Fibroblast of pulmonary artery (primary cell): ENCODE measurements at regions not wholly inside any gene's neighbourhood (a gene's known extent, or its start where the extent isn't known, plus 50 kb on each side); places are given as distances from the start of the nearest gene placed in this dataset.
"Not testable (repeated sequence)": the region's sequence is repeated elsewhere in the genome, so short reads cannot be mapped to it uniquely, and the experiment has no call there.

ENCODE experiments used
- DNase-seq: peaks from one replicate; pipeline ENCODE4 v3.0.0-alpha.2; 2010; ENCODE audit warnings: low read depth
- H3K4me3 ChIP-seq: replicated peaks from 2 replicates; pipeline ENCODE4 v1.5.1; 2011; ENCODE audit warnings: low read depth, mild to moderate bottlenecking, control low read depth, low read length, moderate library complexity
- TF ChIP-seq, protein P1 (sequence below): IDR thresholded peaks from 2 replicates; pipeline ENCODE4 v1.5.1; 2011; ENCODE audit warnings: mild to moderate bottlenecking, control low read depth, low read length, inconsistent platforms; ENCODE audit errors: missing control alignments

DNA sequence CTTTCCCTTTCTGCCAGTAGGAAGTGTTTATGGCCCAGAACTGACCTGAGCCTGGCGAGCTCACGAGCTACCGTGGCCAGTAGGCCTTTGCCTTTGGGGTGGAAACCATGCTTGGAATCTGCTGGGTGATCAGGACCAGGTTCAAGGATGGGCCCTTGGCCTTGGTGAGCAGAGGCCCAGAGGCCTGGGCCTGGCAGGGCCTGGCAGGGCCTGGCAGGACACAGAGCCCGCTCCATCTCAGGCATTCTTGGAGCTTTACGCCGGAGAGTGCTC is 184.8 kb upstream of the RTL1 start:
- DNase-seq = no peak
- no peak overlapping the region for H3K4me3 ChIP-seq
- TF ChIP-seq, protein P1, sequence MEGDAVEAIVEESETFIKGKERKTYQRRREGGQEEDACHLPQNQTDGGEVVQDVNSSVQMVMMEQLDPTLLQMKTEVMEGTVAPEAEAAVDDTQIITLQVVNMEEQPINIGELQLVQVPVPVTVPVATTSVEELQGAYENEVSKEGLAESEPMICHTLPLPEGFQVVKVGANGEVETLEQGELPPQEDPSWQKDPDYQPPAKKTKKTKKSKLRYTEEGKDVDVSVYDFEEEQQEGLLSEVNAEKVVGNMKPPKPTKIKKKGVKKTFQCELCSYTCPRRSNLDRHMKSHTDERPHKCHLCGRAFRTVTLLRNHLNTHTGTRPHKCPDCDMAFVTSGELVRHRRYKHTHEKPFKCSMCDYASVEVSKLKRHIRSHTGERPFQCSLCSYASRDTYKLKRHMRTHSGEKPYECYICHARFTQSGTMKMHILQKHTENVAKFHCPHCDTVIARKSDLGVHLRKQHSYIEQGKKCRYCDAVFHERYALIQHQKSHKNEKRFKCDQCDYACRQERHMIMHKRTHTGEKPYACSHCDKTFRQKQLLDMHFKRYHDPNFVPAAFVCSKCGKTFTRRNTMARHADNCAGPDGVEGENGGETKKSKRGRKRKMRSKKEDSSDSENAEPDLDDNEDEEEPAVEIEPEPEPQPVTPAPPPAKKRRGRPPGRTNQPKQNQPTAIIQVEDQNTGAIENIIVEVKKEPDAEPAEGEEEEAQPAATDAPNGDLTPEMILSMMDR = no peak

DNA sequence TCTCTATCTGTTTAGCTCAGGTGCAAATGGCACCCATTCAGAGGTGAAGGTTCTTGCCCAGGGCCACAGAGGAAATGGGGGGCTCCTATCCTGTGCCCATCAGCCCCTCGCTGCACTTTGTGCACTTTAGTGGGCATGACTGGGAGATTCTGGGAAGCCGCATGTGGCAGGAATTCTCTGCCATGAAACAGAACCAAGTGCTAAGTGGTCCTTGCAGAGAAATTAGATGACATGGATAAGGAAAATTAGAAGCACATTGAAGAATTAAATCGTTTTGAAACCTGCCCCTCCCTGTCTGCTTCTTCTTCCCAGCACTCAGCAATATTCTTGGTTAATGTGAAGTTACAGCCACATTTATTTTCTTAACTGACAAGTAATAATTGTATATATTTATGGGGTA is 185.2 kb upstream of the RTL1 start:
- no peak for DNase-seq
- TF ChIP-seq, protein P1 = no peak
- no peak overlapping the region for H3K4me3 ChIP-seq

DNA sequence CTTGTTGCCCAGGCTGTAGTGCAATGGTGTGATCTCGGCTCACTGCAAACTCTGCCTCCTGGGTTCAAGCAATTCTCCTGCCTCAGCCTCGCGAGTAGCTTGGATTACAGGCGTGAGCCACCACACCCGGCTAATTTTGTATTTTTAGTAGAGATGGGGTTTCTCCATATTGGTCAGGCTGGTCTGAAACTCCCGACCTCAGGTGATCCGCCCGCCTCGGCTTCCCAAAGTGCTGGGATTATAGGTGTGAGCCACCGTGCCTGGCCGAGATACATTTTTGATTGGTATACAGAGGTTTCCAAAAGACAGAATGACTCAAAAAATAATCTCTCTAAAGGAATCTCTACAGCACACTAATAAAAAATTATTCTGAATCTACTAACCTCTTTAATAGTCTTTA is 187.0 kb upstream of the RTL1 start:
- H3K4me3 ChIP-seq, DNase-seq: not testable (repeated sequence)

DNA sequence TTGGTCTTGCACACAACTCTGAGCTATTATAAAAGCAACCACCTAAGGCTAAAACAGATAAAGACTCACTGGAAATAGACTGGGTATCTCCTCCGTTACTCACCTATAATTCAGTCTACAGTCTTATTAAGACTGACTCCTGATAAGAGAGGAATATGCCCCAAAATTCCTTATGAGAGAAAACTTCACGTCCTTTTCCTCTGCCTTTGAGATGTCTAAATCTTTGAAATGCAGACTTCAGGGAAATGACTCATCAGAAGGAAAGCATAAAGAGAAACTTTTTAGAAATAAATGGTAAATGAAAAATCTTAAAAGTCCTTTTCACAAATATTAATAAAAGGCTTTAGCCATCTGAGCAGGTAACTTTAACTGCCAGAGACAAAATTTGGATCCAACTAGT is 187.5 kb upstream of the RTL1 start:
- TF ChIP-seq, protein P1 = no peak
- no peak for DNase-seq
- H3K4me3 ChIP-seq = no peak overlapping the region

DNA sequence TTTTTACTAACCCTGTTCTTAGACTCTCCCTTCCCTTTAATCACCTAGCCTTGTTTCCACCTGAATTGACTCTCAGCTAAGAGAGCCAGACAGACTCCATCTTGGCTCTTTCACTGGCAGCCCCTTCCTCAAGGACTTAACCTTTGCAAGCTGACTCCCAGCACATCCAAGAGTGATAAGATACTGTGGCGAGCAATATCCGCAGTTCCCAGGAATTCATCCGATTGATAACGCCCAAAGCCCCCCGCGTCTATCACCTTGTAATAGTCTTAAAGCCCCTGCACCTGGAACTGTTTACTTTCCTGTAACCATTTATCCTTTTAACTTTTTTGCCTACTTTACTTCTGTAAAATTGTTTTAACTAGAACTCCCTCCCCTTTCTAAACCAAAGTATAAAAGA is 191.4 kb upstream of the RTL1 start:
- DNase-seq, H3K4me3 ChIP-seq: not testable (repeated sequence)

DNA sequence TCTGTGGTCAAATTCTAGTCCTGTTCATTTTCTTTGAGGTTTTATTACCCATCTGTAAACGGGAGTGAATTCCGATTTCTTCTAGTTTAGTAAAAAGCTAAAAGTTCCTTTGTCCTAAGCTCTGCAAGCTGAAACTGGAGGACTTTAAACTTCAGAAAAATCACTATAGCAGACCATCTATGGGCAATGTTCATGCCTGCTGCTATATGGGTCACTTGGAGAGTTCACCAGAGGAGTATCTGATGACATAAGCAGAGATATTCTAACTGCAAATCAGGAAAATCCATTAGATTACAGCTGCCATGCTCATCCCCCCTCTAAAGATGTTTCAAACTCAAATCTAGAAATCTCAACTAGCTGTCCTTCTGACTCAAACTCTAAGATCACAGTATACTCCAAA is 193.0 kb upstream of the RTL1 start:
- no peak for DNase-seq
- no peak overlapping the region for H3K4me3 ChIP-seq

DNA sequence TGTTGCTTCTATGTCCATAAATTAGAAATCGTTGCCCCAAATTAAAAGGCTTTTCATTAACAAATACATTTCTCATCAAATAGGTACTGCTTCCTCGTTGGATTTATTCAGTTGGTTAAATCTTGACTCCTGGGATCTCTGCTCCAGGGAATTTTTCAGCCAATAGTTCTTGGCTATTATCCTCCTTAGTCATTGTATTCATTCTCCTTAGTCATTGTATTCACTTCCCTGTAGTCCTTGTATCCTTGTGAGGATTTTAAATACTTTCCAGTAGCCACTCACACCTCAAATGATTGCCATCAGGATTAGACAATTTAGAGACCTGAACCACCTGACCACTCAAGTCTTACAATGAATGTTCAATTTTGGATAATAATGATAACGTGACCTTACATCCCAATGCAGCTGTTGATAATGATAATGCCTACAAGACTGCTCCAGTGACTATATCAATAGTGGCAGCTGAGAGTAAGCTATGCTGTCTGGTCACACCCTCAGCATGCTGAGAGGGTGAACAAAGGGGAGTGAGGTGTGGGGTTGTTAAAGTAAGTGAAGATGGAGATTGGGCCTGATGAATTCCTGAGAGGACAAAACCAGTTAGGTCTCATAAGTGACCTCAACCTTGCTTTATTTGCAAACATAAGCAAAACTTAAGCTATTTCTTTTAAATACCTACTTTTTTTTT is 193.7 kb upstream of the RTL1 start:
- TF ChIP-seq, protein P1 = no peak
- no peak for DNase-seq
- no peak overlapping the region for H3K4me3 ChIP-seq

More for the DNA sequence above, 193.0 kb upstream of the RTL1 start:
- TF ChIP-seq, protein P1 = no peak

DNA sequence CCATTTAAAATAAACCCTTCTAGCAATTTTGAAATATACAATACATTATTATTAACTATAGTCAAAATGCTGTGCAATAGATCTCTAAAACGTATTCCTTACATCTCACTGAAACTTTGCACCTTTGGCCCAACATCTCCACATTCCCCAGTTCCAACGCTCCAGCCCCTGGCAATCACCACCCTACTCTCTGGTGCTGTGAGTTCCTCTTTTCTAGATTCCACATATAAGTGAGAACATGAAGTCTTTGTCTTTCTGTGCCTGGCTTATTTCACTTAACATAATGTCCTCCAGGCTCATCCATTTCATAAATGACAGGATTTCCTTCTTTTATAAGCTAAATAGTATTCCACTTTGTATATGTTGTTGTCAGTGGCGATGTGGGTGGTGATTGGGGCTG is 194.7 kb upstream of the RTL1 start:
- TF ChIP-seq, protein P1 = no peak
- no peak for DNase-seq
- no peak overlapping the region for H3K4me3 ChIP-seq
